NCI-H146 treated with DMSO at 0.1 percent for 48 hours (cell line): ENCODE measurements at regions not wholly inside any gene's neighbourhood (a gene's known extent, or its start where the extent isn't known, plus 50 kb on each side); places are given as distances from the start of the nearest gene placed in this dataset.
"Not testable (repeated sequence)": the region's sequence is repeated elsewhere in the genome, so short reads cannot be mapped to it uniquely, and the experiment has no call there.

Source experiments
- DNase-seq: peaks from one replicate; lab custom pipeline; 2025; ENCODE audit not compliant: unreplicated experiment; lab: John Stamatoyannopoulos, UW

DNA sequence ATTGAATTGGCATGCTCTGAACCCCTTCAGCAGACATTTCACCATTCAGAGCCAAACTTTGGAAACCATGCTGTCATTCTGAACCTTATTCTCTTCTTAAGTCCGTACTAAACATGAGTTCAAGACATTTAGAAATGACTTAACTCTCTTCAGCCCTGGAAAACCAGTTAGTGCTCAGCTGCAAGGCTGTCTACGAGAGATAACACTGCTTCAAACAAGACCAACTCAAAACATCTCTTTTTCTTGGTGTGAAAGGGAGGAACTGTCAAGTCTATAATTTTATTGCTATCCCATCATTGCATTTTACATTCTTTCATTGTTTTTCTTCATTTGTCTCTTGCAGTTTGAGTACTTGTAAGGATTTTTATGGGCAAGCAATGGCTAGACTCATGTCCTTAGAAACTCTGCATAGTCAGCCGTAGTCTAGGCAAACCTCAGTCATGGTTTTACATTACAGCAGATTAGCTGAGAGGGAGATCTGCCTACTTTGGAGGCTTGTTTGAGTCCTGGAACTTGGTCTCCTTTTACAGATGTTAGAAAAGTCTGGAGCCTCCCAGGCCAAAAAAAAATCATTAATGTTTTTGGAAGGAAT is 120.6 kb upstream of the JADE1 start:
- DNase-seq: no peak

DNA sequence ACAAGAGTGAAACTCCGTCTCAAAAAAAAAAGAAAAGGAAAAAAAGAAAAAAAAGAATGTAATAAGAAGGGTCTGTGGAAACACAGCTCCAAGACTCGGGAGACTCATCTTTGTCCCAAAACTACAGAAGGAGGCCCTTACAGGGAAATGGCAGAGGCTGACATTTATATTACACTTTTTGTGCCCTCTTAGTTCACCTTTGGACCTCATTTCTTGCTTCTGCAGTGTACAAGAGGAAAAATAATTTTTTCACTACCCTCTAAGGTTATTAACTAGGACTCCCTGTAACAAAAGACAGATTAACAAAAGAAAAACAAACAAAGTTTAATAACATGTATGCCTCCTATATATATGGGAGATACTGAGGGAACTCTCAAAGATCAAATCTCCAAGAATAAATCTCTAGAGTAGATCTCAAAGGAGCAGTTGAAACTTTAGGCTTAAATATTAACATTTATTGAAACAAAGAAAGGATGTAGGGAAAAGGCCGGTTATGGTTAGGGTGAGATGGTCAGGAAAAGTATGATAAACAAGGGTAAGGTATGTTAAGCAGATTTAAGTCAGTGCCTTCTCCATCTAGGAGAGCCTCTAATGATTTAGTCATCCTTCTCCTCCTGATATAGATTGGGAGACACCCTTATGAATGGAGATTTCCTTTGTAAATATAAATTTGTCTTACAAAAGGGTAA is 121.3 kb upstream of the JADE1 start:
- no peak for DNase-seq

DNA sequence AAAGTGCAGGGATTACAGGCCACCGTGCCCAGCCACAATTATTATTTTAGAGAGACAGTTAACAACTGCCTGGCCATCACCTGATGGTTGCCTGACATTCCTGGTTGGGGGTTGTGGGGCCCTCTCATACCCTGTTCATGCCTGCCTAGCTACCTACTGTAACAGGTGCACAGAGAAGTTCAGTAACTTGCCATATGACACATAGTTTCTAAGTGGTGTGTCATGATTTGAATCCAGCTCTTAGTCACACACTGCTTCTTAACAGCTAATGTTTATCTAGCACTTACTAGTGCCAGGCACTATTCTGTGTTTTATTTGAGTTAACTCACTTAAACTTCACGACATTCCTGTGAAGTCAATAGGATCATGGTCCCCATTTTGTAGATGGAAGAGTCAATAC is 122.7 kb upstream of the JADE1 start:
- DNase-seq: no peak

- DNase-seq: no peak
Measured at GRCh38 chr4:128686032-128686465, 123.5 kb upstream of the JADE1 start.

- no peak for DNase-seq
Measured at GRCh38 chr4:128684016-128684415, 125.5 kb upstream of the JADE1 start.

DNA sequence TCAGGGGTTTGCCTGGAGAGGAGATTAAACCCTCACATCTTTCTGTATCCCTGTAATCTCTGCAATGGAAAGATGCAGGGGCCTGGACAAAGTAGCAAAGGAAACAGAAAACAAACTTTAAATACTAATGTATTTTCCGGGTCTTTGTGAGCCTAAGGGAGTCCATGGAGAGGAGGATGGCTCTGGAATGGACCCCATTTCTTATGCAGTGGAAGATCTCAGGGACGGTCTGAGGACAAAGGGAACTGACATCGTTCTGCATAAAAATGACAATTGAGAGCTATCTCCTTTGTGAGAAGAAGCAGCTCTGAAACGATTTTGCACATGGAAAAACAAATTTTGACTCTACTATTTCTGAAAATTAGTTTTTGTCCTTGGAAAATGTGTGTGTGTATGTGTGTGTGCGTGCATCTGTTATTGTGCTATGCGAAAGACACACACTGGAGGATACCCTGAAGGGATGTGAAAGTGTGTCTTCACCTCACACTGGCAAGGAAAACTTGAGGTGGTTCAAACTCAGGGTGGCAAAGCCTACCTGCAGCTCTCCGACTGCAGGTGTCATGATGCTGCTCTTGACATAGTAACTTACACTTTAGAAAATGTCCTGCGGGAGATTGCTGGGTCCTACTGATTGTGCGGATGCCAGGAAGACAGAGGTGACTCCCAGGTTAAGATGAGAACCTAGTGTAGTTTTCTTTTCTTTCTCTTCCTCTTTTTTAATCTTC is 126.4 kb upstream of the JADE1 start:
- DNase-seq: no peak

- DNase-seq: no peak
Measured at GRCh38 chr4:128676095-128676494, 133.4 kb upstream of the JADE1 start.

DNA sequence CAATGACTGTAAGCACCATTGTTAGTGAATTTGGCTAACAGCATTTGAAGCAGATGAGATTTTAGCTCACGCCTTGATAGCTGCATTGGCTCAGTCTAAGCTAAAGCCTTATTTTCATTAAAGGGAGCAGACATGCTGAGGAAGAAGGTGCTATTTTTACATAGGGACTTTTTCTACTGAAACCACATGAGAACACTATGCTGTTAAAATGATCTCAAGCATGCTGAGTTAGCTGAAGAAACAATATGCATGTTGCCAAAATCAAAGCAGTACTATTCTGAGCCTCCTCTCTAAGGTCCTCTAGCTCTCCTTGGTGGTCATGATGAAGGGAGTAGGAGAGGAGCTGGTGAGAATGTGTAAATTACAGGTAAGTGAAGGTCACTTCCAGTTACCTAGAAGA is 134.4 kb upstream of the JADE1 start:
- no peak for DNase-seq

DNA sequence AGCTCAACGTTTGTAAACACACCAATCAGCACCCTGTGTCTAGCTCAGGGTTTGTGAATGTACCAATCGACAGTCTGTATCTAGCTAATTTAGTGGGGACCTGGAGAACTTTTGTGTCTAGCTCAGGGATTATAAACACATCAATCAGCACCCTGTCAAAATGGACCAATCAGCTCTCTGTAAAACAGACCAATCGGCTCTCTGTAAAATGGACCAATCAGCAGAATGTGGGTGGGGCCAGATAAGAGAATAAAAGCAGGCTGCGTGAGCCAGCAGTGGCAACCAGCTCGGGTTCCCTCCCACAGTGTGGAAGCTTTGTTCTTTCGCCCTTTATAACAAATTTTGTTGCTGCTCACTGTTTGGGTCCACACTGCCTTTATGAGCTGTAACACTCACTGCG is 136.3 kb upstream of the JADE1 start:
- not testable (repeated sequence) for DNase-seq

GRCh38 chr4:128672596-128672995 is 136.9 kb upstream of the JADE1 start:
- DNase-seq: not testable (repeated sequence)

GRCh38 chr4:128670513-128670912 is 139.0 kb upstream of the JADE1 start:
- no peak for DNase-seq

DNA sequence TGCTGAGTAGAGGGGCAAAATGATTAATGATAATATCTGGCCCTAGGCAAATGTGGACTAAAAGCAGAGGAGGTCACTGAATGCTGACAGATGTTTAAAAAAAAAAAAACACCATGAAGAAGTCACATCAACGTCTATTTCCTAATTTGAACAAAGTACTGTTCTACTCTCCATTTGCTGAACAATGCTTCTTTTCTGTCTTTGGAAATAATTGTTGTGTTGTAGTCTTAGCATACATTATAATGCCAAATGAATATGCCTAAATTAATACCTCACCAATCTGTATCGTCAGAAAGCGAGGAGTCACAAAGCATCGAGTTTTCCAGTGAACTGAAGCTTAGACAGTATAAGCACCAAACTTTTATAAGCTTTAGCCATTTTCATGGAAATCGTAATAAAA is 140.9 kb upstream of the JADE1 start:
- DNase-seq: no peak

- DNase-seq: no peak
Measured at GRCh38 chr4:128665514-128665913, 144.0 kb upstream of the JADE1 start.

GRCh38 chr4:128663325-128663724 is 146.2 kb upstream of the JADE1 start:
- no peak for DNase-seq

GRCh38 chr4:128661479-128661878 is 148.0 kb upstream of the JADE1 start:
- DNase-seq: no peak

GRCh38 chr4:128660361-128661215 is 148.9 kb upstream of the JADE1 start:
- DNase-seq: no peak

- DNase-seq: no peak
Measured at GRCh38 chr4:128658214-128658631, 151.3 kb upstream of the JADE1 start.

- no peak for DNase-seq
Measured at GRCh38 chr4:128657638-128658037, 151.9 kb upstream of the JADE1 start.

- no peak for DNase-seq
Measured at GRCh38 chr4:128654465-128654864, 155.0 kb upstream of the JADE1 start.

GRCh38 chr4:128653527-128654444 is 155.7 kb upstream of the JADE1 start:
- DNase-seq: no peak
